Endothelial cell of umbilical vein (primary cell): ENCODE measurements at regions not wholly inside any gene's neighbourhood (a gene's known extent, or its start where the extent isn't known, plus 50 kb on each side); places are given as distances from the start of the nearest gene placed in this dataset.

Experiments used
- BruUV-seq: library from RNA; stranded (reverse); fragments of 400-500 nt; replicated peaks from 2 replicates; lab custom pipeline; 2021; lab: Mats Ljungman, UMichigan
- CTCF ChIA-PET: fragments of 300-600, 350-600 bp; sonication (Branson Sonifier 250); formaldehyde crosslinking; loops from one replicate; lab custom pipeline; 2021; ENCODE audit warnings: antibody characterized with exemption, inconsistent platforms; lab: Charles Lee
- POLR2A ChIA-PET: fragments of 300-600, 350-600 bp; sonication (Branson Sonifier 250); formaldehyde crosslinking; loops from one replicate; lab custom pipeline; 2021; ENCODE audit warnings: antibody characterized with exemption, inconsistent platforms; lab: Charles Lee
- DNase-seq: peaks from one replicate; pipeline ENCODE4 v3.0.0-alpha.2; 2011; ENCODE audit warnings: low read depth, low spot score
- FAIRE-seq: peaks from 2 replicates; lab custom pipeline; 2011; peaks lifted over from hg19 to GRCh38; lab: Jason Lieb, UNC
- H2AFZ ChIP-seq: 2 replicates; pipeline ENCODE4 v1.6.0; 2012; ENCODE audit warnings: low read depth, low read length, control low read depth, inconsistent platforms
- H3K27ac ChIP-seq: 2 replicates; pipeline ENCODE4 v1.5.1; 2011; ENCODE audit warnings: low read depth, mild to moderate bottlenecking, control low read depth, low read length, moderate library complexity; ENCODE audit not compliant: insufficient read depth
- H3K27me3 ChIP-seq, 2 experiments: 2 replicates each; pipeline versions ENCODE4 v1.6.0 to v1.6.1; 2011; ENCODE audit warnings: low read length in 2 of 2, mixed read lengths in 1 of 2; ENCODE audit not compliant: control insufficient read depth in 2 of 2, insufficient read depth in 2 of 2
- H3K36me3 ChIP-seq, 2 experiments: 2 replicates in 1 of 2; 3 replicates in 1 of 2; pipeline ENCODE4 v1.5.1; 2011; ENCODE audit warnings: low read length in 2 of 2, mild to moderate bottlenecking in 1 of 2, moderate library complexity in 1 of 2; ENCODE audit not compliant: control insufficient read depth in 2 of 2, insufficient read depth in 2 of 2; ENCODE audit errors: extremely low read depth in 1 of 2
- H3K4me1 ChIP-seq: 3 replicates; pipeline ENCODE4 v1.5.1; 2011; ENCODE audit warnings: mild to moderate bottlenecking, low read length; ENCODE audit not compliant: control insufficient read depth, insufficient read depth; ENCODE audit errors: extremely low read depth
- H3K4me2 ChIP-seq: 2 replicates; pipeline ENCODE4 v1.6.1; 2011; ENCODE audit warnings: low read length, control low read depth, mixed read lengths; ENCODE audit not compliant: insufficient read depth
- H3K4me3 ChIP-seq, 3 experiments: fragments of 200-600 bp in 1 of 3; sonication (generic), shearing (Covaris generic) in 1 of 3; replicated peaks in 1 of 3; 2 replicates each; pipeline ENCODE4 v1.5.1; 2011 to 2016; ENCODE audit warnings: control low read depth in 3 of 3, low read length in 3 of 3, mild to moderate bottlenecking in 2 of 3, inconsistent platforms in 1 of 3, low read depth in 1 of 3, moderate library complexity in 1 of 3; ENCODE audit not compliant: insufficient read depth in 1 of 3
- H3K79me2 ChIP-seq: 2 replicates; pipeline ENCODE4 v1.6.0; 2012; ENCODE audit warnings: low read length, inconsistent platforms; ENCODE audit not compliant: control insufficient read depth, insufficient read depth
- H3K9ac ChIP-seq: replicated peaks from 2 replicates; pipeline ENCODE3; 2011; ENCODE audit warnings: low read length, control low read depth; ENCODE audit not compliant: insufficient read depth; ENCODE audit errors: extremely low read depth
- H3K9me1 ChIP-seq: replicated peaks from 3 replicates; pipeline ENCODE4 v1.6.0; 2011; ENCODE audit warnings: mild to moderate bottlenecking, low read length; ENCODE audit not compliant: control insufficient read depth, insufficient read depth; ENCODE audit errors: extremely low read depth
- H3K9me3 ChIP-seq: replicated peaks from 2 replicates; pipeline ENCODE4 v1.5.1; 2012; ENCODE audit warnings: low read length, inconsistent platforms; ENCODE audit not compliant: control insufficient read depth, insufficient read depth
- H4K20me1 ChIP-seq: replicated peaks from 2 replicates; pipeline ENCODE3; 2011; ENCODE audit warnings: mild to moderate bottlenecking, low read length; ENCODE audit not compliant: control insufficient read depth, insufficient read depth; ENCODE audit errors: extremely low read depth
- CTCF ChIP-seq, 2 donors: IDR thresholded peaks; 1 replicate in 1 of 2; 2 replicates in 1 of 2; pipeline ENCODE4 v1.5.1; 2011; ENCODE audit warnings: low read length in 2 of 2, mild to moderate bottlenecking in 2 of 2, moderate library complexity in 2 of 2, control low read depth in 1 of 2, inconsistent platforms in 1 of 2, low read depth in 1 of 2; ENCODE audit not compliant: insufficient read depth in 1 of 2; ENCODE audit errors: extremely low read depth in 1 of 2
- EZH2 ChIP-seq: IDR thresholded peaks from 2 replicates; pipeline ENCODE4 v1.6.1; 2012; ENCODE audit warnings: borderline replicate concordance, low read depth, mild to moderate bottlenecking, moderate library complexity, low read length, inconsistent platforms; ENCODE audit not compliant: severe bottlenecking
- FOS ChIP-seq: IDR thresholded peaks from 2 replicates; pipeline ENCODE4 v1.6.1; 2011; ENCODE audit warnings: mild to moderate bottlenecking, low read length, moderate library complexity, borderline replicate concordance; ENCODE audit not compliant: insufficient read depth
- GATA2 ChIP-seq: IDR thresholded peaks from 2 replicates; pipeline ENCODE4 v1.7.0; 2011; ENCODE audit warnings: low read depth, mild to moderate bottlenecking, moderate library complexity, mixed read lengths, low read length; ENCODE audit not compliant: insufficient read length, insufficient read depth
- JUN ChIP-seq: IDR thresholded peaks from 2 replicates; pipeline ENCODE4 v1.6.1; 2011; ENCODE audit warnings: borderline replicate concordance, low read depth; ENCODE audit not compliant: insufficient read length, insufficient read depth
- MYC ChIP-seq: IDR thresholded peaks from one replicate; pipeline ENCODE4 v1.6.1; 2011; ENCODE audit warnings: mild to moderate bottlenecking, low read depth, low read length
- POLR2A ChIP-seq: IDR thresholded peaks from 2 replicates; pipeline ENCODE4 v1.6.1; 2012; ENCODE audit warnings: low read depth, mild to moderate bottlenecking, control low read depth, low read length
- POLR2AphosphoS5 ChIP-seq: IDR thresholded peaks from 2 replicates; pipeline ENCODE4 v1.6.1; 2012; ENCODE audit warnings: low read depth, mild to moderate bottlenecking, control low read depth, low read length, moderate library complexity; ENCODE audit not compliant: insufficient read depth
- dilution Hi-C: fragments of 300-500 bp; cut with MboI; formaldehyde crosslinking; loops from one replicate; pipeline ENCODE4 v1.15.0; 2019; ENCODE audit warnings: low sequenced_read_pairs; ENCODE audit not compliant: extremely low pct_ligation_motif_present
- intact Hi-C: fragments of 100-400 bp; cut with micrococcal nuclease; formaldehyde crosslinking; loops from one replicate; pipeline ENCODE4 v1.10.0; 2022
- TF ChIP-seq, protein P1 (sequence below): IDR thresholded peaks from 2 replicates; pipeline ENCODE4 v1.6.1; 2011; ENCODE audit not compliant: insufficient read depth, insufficient read length

DNA sequence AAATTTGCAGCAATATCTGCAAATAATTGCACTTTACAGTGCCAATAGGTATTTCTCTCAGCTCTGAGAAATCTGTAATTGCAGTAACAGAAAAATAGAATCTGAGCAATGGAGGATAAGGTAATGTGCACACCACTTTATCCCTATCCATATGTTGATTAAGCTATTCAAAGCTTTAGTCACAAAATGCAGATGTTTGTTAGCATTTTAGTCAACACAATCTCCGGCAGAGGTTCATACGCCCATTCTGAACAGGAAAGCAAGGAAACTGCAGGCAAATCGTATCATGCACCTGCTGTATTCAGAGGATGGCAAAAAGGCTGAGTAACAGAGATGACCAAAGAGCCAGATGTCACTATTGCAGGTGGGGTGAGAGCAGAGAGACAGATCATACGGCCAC is 566.2 kb upstream of the CDH2 start:
- Histone ChIP-seq H3K4me1 (no peaks in the 10 kb centered on the region), H3K9me1 (no peaks in the 10 kb centered on the region), H4K20me1 (no peaks in the 10 kb centered on the region), H3K9me3 (no peaks in the 10 kb centered on the region), H2AFZ (no peak overlapping the region), H3K4me2 (no peak overlapping the region), H3K79me2 (no peaks in the 10 kb centered on the region), H3K4me3 (no peak overlapping the region), H3K9ac (no peak overlapping the region), H3K27ac (no peak overlapping the region), H3K27me3 (no peaks in the 10 kb centered on the region), H3K36me3 (no peaks in the 10 kb centered on the region)
- ChIA-PET CTCF (no interaction called here), POLR2A (no interaction called here)
- intact Hi-C loops = no loop called here
- DNase-seq = no peak
- BruUV-seq = no TSS peak
- no peak for TF ChIP-seq POLR2A
- TF ChIP-seq, protein P1, sequence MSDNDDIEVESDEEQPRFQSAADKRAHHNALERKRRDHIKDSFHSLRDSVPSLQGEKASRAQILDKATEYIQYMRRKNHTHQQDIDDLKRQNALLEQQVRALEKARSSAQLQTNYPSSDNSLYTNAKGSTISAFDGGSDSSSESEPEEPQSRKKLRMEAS = no peak
- TF ChIP-seq POLR2AphosphoS5 = no peak
- no peak for TF ChIP-seq EZH2
- TF ChIP-seq JUN = no peak
- TF ChIP-seq CTCF (IDR thresholded peaks at IDR 0.05; ENCODE audit: extremely low read depth in 1 of 2, insufficient read depth in 1 of 2, low read depth in 1 of 2, low read length in 2 of 2) = no peak
- no peak for TF ChIP-seq MYC
- TF ChIP-seq FOS = no peak
- TF ChIP-seq GATA2 = no peak
- no peak for FAIRE-seq
- dilution Hi-C loops = no loop called here
